ENCODE measurements at regions not wholly inside any gene's neighbourhood (a gene's known extent, or its start where the extent isn't known, plus 50 kb on each side); places are given as distances from the start of the nearest gene placed in this dataset.
"Not testable (repeated sequence)": the region's sequence is repeated elsewhere in the genome, so short reads cannot be mapped to it uniquely, and the experiment has no call there.

DNA sequence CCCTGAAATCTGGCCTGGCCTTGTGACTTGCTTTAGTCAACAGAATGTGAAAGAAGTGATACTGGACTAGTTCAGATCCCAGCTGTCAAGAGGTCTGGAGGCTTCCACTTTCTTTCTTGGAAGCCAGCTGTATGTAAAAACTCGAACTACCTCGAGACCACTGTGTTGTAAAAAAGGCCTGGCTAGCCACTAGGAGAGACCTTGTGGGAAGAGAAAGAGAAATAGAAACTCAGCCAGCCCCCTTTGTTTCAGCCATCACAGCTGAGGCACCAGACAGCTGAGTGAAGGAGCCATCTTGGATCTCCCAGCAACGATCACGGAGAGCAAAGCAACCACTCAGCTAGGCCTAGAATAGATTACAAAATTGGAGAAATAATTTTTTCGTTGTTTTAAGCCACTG lies 324.9 kb upstream of the TCF4 start:
- no peak for DNase-seq

DNA sequence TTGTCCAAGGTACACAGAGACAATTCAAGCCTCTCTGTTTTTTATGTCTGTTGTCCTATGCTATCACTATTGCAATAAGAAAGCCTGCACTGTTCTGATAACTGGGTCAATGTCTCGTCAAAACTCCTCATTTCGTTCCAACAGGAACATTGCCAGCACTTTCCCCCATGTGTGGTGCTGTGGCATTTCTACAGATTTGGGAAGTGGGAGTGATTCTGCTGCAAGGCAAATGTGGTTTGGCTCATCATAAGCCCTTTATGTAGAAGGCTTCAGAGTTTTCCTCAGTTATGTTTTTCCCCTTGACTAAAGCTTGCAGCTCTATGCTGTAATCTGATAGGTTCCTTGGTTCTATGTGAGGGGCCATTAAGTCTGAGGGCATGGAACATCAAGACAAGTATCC lies 324.1 kb upstream of the TCF4 start:
- no peak for DNase-seq

DNA sequence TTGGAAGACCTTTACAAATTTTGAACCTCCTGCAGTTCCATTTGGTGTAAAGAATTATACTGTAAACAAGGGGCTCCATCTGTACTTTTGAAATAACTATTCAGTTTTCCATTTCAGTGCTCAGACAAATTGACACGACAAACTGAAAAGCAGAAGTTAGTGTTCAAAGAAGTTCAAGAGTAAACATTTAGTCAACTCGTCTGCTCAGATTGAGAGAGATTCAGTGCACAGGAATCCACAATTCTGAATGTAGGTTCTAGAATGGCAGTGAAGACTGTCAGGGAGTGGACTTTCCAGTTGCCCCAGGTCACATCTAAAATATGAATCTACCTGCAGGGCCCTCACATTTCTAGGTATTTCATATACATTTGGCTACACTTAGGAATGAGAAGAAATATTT lies 322.3 kb upstream of the TCF4 start:
- DNase-seq: no peak

DNA sequence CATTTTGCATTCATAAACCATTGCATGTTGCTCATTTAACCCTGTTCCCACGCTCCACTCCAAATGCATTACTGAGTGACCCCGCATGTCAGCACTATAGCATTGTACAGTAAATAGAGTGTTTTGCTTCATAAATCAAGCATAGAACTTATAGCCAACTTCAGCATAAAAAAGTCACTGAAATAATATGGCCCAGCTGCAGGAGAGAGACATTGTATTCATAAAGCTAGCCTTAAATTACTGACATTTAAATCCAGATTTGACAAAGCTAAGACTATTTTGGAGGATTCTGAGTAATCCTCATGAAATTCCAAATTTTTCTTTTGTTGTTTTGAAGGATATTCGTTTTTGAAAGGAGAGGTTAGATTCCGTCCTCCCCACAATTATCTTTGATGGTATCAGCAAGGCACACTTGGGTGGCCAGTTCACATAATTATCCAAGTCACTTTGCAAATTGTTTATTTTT lies 320.9 kb upstream of the TCF4 start:
- DNase-seq: no peak

DNA sequence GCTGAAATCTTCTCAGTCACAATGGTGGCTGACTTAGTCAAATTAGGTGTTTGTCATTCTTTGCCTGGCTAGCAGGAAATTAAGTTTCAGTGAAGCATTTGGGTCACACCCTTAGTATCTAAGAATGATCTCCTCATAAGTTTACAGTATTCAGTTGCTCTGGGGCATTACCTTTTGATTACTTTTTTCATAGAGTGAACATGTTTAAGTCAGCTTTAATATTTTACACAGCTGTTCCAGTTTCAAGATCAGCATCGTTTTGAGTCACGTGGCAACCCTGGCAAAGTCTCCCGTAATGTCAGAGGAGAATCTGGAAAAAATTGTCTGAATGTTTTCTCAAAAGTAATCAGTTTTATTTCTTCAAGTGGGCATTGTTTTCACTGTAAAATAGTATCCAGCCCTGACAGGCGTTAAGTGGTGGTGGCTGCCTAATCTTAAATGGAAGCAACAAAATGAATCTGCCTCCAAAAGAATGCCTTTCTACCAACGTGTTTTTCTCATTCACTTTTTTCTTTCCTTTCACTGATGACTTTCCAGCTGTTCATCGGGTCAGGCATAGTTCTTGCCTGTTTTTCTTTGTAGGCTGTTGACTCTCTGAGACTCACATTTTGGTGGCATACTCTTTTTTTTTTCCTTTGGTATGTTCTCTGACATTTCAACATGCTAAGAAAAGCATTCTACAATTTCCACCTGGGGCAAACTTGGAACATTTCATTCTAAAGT lies 319.6 kb upstream of the TCF4 start:
- no peak for DNase-seq

DNA sequence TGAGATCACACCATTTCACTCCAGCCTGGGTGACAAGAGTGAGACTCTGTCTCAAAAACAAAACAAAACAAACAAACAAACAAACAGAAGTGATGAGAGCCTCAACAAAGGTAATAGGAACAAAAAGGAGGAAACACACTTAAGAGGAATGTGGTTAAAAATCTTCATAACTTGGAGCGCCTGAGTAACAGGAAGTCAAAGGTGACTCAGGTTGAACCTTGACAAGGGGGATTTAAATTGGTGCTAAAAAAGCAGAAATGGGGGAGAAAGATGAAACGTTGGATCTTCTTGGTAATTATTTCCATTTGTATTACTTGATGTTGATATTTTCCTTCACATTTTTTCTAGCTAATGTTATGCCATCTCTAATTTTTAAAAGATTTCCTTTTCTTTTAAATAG lies 318.5 kb upstream of the TCF4 start:
- no peak for DNase-seq

DNA sequence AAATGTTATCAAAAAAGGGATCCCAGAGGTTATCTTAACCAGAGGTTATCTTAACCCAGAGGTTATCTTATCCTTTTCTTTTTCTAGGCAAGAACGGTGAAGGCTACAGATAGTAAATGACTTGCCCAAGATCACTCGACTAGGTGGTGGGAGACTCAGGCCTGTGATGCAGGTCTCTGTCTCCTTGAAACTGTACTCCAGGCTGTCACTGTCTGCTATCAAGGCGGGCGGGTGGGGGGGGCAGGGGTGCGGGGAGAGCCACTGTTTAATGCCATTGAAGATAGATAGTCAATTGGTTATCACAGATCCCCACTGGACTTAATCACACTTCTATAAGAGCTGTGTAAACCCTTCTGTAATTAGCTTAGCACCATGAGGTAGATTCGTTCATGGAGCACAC lies 315.9 kb upstream of the TCF4 start:
- DNase-seq: no peak

DNA sequence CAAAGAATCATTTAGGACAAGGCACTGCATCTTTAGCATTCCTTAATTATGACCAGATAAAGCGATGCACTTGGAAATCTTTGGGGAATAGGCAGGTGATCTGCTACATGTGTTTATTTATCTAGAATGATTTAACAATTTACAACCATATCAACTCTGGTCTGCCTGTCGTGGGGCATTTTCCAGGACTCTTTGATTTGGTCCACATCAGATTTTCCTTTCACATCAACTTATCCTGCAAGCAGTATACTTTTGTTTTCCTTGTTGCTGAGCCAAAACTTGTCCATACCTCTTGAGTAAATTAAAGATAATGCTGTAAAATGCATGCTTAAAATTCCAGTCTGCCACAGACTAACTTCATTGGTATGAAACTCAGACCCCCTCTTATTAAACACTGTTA lies 312.4 kb upstream of the TCF4 start:
- DNase-seq: peak; percentile 3

DNA sequence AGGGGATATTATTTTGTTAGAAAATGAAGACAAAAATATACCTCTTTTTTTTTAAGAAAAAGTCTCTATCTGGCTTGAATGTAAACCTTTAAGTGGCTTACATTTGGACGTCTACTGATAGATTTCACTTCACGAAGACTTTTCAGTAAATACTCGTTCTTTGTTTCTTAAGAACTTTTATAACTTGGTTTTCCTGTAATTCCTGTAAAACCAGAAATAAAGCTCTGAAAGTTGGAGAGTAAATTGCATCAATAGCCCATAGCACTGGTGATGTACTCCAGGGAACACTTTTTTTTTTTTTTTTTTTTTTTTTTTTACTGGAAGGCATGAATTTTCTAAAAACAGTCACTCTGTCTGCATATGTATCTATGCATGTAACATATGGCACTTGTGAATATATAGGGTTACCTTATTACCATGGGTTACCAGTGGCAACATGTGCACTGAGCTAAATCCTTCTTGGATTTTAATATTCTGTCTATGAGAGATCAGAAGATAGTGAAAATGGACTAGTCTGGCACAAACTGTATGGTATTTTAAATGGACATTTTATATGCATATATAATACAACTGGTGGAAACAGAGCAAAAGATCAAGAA lies 309.2 kb upstream of the TCF4 start:
- DNase-seq: no peak

DNA sequence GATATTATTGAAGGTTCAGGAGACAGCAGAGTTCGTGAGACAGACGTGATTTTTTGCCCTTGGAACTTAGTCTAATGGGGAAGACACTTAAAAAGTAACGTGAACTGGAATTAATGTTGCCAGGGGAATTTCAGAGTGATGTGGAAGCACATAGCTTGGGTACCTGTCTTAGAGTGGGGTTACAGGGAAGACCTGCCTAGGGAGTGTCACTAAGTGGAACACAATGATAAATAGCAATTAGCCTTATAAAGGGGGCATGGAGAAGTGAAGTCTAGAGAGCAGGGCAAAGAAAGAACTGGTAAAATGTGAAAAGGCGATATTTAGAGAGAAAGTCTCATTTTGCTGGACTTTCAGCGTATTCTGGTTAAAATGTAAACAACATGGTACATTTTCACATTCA lies 306.0 kb upstream of the TCF4 start:
- DNase-seq: no peak

DNA sequence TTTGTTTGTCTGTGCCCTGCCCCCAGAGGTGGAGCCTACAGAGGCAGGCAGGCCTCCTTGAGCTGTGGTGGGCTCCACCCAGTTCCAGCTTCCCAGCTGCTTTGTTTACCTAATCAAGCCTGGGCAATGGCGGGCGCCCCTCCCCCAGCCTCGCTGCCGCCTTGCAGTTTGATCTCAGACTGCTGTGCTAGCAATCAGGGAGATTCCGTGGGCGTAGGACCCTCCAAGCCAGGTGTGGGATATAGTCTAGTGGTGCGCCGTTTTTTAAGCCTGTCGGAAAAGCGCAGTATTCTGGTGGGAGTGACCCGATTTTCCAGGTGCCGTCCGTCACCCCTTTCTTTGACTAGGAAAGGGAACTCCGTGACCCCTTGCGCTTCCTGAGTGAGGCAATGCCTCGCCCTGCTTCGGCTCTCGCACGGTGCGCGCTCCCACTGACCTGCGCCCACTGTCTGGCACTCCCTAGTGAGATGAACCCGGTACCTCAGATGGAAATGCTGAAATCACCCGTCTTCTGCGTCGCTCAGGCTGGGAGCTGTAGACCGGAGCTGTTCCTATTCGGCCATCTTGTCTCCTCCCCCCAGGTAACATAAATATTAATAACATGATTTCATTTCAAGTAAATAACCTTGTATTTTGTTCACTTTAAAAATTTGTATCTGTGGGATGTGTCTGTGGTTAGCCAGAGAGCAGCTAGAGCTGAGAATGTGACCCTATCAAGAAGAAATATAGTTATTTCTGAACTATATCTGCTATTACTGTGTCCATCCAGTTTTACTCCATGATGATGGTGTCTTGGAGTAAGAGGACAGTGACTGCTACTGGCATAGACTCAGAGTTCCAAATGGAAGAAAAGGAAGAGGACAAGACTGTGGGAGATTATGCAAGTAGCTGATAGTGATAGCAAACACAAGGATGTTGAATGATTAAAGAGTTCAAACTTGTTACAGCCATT lies 305.1 kb upstream of the TCF4 start:
- DNase-seq: not testable (repeated sequence)

DNA sequence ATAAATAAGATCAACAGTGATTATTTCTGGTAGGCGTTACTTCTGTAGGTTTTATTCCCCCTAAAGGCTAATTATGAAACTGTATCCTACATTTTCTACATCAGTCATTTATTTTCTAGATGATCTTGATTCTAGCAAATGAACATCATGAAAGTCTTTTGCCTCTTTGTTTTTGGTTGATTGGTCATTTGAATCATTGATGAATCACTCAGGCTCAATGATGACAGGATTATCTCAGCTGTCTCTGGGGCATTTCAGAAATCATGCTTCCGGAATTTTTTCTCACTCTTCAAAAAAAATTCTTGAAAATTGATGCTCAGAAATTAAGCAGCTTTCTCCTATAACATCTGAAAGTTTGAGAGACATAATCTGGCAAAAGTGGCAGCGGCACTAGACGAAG lies 298.9 kb upstream of the TCF4 start:
- no peak for DNase-seq

DNA sequence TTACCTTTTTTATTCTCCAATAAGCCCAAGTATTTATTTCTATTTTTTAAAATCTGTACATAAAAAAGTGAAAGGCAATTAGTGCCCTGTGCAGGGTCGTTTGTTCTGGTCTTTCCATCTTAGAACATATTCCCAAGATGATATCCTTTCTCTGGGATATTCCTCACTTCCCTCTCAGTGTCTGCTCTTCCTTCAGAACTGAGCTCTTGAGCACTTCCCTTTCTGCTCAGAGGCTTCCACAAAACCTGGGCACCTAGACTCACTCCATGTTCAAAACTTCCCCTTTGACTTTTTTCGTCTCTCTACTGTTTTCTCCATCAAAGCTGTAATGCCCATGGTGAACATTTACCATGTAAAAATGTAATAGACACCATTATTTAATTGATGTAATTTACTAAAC lies 296.5 kb upstream of the TCF4 start:
- DNase-seq: no peak

DNA sequence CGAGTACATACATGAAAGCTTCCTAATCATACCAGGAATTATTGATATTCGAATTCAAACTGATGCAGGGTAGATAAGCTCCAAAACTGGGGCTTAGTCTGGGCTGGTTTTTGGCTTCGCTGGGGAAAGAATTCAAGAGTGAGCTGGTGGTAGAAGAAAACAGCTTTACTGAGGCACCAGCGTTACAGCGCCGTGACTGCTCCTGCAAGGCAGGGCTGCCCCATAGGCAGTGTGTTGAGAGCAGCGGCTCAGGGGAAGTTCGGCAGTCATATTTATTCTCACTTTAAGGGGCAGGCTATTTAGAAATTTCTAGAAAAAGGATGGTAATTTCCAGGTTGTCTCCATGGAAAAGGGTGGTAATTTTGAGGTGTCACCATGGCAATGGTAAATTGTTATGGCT lies 292.6 kb upstream of the TCF4 start:
- no peak for DNase-seq

DNA sequence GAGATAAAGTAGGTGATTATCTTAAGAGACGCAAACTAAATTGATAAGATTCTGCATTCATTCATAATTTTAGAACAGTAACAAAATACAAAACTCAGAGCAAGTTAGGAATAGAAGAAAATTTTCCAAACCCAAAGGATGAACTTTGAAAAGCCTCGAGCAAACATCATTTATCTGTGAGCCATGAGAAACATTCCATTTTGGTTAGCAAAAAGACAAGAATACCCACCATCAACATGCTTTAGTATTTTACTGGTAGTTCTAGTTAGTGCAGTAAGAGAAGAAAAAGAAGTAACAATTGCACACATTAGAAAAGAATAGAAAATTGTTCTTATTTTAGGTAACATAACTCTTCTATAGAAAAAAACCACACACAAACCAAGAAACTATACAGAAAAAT lies 291.3 kb upstream of the TCF4 start:
- DNase-seq: no peak

DNA sequence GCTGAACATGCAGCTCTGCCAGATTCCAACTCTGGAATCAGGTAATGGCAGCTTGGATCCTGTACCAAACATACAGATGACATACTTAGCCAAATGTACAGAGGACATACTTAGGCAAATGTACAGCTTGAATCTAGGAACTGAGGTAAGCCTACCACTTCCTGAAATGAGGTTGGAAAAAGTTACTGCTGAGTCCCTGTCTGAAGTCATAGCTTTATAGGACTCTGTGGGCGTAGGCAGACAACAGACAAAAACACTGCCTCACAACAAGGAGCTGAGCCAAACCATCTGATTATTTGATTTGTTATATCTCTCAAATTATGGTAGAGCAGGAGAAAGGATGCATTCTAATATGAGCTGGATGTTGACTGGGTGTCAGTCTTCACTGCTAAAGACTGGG lies 290.2 kb upstream of the TCF4 start:
- DNase-seq: no peak

DNA sequence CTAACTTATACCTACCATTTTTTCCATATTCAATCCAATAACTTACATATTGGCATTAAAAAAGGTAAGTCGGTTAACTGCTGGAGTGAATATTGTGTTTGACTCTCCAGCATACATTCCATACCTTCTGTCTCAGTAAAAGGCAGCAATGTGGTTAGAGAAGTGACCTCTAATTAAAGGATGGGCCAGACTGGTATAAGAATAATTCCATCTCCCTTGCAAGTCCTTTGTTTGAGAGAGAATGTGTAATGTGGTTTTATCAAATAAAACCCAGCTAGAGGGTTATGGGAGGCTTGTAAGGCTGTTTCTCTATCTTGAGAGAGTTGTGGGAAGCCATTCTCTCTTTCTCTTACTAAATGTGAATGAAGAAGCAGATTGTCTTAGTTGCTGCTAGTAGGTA lies 289.3 kb upstream of the TCF4 start:
- DNase-seq: no peak

DNA sequence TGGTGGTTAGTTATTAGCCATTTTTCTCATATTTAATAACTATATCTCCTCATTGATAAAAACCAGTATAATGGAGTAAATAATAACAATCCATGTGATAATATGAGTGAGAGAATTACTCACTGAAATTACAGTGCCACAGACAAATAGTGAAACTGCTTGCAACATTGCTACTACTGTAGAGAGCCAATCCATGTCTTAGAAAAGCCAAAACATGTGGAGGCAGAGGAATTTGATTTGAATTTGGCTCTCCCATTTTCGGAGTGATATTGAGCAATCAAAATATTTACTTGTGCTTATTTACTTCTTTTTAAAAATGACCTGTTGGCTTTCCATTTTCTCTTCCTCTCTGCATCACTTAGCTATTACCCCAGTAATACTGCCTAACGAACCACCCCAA lies 288.3 kb upstream of the TCF4 start:
- DNase-seq: no peak

DNA sequence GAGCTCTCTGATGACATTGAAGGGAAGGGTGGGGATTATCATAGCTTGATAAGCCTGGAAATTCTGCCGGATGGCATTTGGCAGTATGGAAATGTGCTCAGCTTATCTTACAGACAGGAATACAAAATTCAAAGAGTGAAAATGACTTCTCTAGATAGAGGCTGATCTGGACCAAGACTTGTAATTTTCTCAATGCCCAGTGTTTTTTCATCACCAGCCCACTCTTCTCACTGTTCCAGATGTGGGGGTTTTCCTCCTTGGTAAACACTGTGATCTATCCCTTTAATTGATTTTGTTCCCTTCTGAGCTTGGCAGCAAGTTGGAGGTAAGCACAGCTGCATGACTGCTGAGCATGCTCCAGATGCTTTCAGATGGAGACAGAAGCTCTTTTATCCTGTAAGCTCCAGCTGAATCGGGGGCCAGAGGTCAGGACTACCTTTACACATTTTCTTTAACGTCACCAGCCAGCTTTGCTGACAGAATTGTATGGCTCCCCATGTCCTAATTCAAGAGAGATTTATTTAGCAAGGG lies 287.4 kb upstream of the TCF4 start:
- DNase-seq: no peak

DNA sequence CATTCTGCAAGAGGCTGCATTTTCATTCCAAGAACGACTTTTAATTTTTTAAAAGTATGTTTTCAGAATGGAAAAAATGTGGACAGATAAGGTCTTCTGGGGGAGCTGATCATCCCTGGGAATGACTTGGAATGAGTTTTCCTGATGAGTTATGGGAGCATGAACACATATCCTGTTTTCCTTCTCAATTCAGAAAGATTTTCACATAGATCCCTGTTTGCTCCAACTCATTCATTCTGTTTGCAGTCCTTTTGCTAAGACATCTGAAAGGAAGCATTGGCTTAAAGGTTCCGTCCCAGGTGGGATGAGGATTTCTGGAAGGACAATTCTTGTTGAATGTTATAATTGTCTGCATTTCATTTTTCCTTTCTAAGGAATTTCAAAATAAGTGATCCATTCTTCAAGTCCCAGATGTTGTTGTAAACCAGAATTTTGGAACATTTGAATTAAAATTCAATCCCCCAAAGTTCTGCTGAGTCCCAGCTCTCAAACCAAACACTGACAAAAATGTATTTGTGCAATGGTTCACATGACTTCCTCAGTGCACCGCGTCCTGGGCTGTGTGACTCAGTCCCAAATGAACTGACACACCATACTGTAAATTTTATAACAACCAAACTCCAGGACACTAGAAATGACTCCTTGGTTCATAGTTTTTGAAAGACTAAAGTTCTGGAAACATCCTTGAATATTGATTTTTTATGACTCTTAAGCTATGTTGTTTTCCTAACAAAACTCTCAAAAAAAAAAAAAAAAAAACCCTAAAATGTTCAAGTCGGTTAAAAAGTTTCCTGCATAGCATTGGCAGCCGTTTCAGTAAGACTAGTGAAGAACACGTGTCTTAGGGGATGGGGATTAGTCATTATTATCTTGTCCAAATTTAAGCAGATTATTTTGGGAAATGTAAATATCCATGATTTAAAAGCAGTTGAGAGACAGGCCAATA lies 281.8 kb upstream of the TCF4 start:
- no peak for DNase-seq

DNA sequence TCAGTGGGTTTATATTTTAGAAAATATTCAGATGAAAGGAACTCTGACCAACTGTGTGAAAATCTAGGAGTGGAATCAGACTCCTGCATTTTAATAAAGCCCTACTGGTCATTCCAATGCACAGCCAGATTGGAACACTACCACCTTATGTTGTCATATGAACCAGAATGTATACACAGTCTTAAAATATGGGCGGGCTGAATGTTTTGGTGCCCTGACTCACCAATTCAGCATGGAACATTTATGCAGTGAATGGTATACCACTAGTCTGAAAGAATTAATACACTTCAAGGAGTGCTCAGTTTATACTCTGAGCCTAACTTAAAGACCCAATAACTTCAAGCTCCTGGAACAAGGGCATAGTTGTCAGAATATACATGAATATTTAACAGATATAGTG lies 280.9 kb upstream of the TCF4 start:
- no peak for DNase-seq

DNA sequence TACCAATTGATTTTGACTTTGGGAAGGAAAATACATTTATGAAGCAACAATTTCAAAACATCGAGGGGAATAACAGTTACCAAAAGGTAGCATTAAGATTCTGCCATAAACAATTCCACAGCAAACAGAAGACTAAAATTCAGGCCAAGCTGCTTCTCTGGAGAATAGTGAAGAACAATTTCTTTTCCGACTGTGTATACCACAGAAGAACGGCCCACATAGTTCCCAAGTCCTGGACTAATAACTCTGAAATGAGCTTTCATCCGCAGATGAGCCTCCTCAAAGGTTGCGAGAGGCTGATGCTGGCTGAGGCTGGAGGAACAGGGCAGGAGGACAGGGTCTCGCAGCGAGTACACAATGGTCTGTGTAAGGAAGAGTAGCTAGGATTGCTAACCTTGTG lies 278.9 kb upstream of the TCF4 start:
- DNase-seq: no peak
